ENCODE measurements at regions not wholly inside any gene's neighbourhood (a gene's known extent, or its start where the extent isn't known, plus 50 kb on each side); places are given as distances from the start of the nearest gene placed in this dataset.

GRCh38 chr12:130073721-130074120 lies 88.5 kb upstream of the FZD10 start:
- DNase-seq (ENCODE audit: low read depth in 2 of 2, low spot score in 1 of 2): no peak

GRCh38 chr12:130074661-130075406 lies 87.4 kb upstream of the FZD10 start:
- no peak for DNase-seq (ENCODE audit: low read depth in 2 of 2, low spot score in 1 of 2)

GRCh38 chr12:130075497-130076076 lies 86.7 kb upstream of the FZD10 start:
- no peak for DNase-seq (ENCODE audit: low read depth in 2 of 2, low spot score in 1 of 2)

- no peak for DNase-seq (ENCODE audit: low read depth in 2 of 2, low spot score in 1 of 2)
These were observed 86.1 kb upstream of the FZD10 start for GRCh38 chr12:130076126-130076525.

GRCh38 chr12:130076752-130077151 lies 85.5 kb upstream of the FZD10 start:
- DNase-seq (ENCODE audit: low read depth in 2 of 2, low spot score in 1 of 2): no peak

- DNase-seq (ENCODE audit: low read depth in 2 of 2, low spot score in 1 of 2): no peak
These were observed 83.4 kb upstream of the FZD10 start for GRCh38 chr12:130078852-130079251.

DNA sequence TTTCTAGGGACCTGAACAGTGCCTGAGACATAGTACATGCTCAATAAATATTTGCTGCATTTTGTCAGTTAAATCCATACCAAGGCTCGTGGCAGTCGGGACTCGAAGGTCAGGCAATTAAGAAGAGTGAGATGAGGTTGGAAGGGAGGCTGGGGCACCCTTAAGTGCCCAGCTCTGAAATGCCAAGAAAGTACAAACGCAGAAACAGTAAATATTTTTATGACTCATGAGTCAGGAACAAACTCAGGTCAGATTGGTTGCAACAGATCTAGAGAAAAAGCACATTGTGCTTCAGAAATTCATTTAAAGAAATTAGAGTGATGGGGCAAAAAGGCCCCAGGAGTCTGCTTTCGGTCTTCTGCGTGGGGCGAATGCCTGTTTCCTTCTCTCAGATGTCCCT lies 83.0 kb upstream of the FZD10 start:
- no peak for DNase-seq (ENCODE audit: low read depth in 2 of 2, low spot score in 1 of 2)

GRCh38 chr12:130080205-130080604 lies 82.1 kb upstream of the FZD10 start:
- no peak for DNase-seq (ENCODE audit: low read depth in 2 of 2, low spot score in 1 of 2)

DNA sequence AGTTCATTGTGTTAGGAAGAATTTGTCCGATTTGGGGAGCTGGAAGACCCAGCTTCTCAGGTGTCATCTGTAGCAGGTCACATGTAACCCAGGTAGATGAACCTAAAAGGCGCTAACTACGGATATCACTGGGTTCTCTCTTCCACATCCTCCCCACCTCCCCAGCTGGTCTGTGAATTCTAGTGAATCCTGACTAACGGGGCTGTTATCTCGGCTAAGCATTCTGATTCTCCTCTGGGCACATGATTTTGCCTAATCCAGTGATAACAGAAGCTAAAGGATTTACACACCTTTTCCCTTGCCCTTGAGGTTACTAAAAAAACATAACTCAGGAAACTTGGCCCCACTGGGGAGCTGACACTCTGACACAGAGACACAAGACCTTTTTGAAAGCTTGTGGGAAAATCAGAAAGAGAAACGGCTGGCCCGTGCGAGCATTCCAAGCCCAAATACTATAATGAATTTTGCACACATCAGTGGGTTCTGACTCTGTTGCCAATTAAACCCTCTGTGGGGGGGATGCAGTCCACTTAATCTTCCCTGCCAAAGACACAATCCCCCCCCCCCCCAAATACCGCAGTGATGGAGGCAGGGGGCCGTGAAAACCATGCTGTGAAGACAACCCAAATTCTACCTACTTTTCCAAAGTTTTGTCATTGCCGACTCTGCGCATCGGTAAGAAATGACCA lies 81.0 kb upstream of the FZD10 start:
- DNase-seq (ENCODE audit: low read depth in 2 of 2, low spot score in 1 of 2): no peak

GRCh38 chr12:130083002-130083401 lies 79.3 kb upstream of the FZD10 start:
- no peak for DNase-seq (ENCODE audit: low read depth in 2 of 2, low spot score in 1 of 2)

DNA sequence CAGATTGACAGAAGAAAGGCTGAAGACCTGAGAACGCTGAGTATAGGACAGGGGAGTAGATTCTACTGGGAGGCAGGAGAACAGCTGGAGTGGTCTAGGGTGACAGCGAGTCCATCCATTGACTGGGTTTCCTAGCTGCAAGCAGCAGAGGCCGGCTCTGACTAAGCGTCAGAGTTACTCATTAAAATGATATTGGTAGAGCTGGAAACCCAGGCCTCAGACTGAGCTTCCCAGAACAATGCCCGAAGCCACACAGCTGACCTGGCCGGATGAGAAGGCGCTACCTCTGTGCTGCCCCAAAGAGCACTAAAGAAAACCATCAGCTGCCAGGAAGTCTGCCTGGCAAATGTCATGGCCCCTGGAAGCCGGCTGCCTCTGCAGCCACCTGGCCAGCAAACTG lies 78.5 kb upstream of the FZD10 start:
- DNase-seq (ENCODE audit: low read depth in 2 of 2, low spot score in 1 of 2): no peak

GRCh38 chr12:130084359-130084758 lies 77.9 kb upstream of the FZD10 start:
- no peak for DNase-seq (ENCODE audit: low read depth in 2 of 2, low spot score in 1 of 2)

- no peak for DNase-seq (ENCODE audit: low read depth in 2 of 2, low spot score in 1 of 2)
These were observed 76.0 kb upstream of the FZD10 start for GRCh38 chr12:130086248-130086647.

DNA sequence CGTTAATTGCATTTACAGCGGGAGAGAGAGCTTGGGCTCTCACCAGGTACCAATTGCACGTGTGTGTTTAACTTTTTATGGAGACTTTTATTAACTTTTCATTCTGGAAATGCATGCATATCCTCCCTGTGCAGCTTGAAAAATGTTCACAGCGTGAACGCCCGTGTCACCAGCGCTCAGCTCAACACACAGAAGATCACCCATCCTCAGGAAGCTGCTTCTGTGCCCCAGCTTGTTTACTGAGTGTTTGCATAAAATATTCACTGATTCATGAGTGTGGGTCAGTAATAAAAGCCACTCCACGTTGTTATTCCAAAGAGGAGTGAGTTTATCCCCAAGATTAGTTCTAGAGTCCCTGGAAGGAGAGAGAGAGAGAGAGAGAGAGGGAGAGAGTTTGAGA lies 75.5 kb upstream of the FZD10 start:
- no peak for DNase-seq (ENCODE audit: low read depth in 2 of 2, low spot score in 1 of 2)

GRCh38 chr12:130087222-130087621 lies 75.0 kb upstream of the FZD10 start:
- no peak for DNase-seq (ENCODE audit: low read depth in 2 of 2, low spot score in 1 of 2)

DNA sequence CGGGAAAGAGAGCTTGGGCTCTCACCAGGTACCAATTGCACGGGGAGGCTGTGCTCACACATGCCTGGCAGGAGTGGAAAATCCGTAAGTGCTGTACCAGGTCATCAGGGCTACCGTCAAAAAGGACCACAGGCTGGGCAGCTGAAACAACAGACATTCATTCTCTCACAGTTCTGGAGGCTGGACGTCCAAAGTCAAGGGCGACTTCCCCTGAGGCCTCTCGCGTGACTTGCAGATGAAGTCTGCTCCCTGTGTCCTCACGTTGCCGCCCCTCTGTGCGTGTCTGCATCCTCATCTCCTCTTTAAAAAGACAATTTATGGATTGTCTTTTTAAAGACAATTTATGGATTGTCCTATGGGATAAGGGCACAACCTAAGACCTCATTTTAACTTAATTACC lies 73.8 kb upstream of the FZD10 start:
- DNase-seq (ENCODE audit: low read depth in 2 of 2, low spot score in 1 of 2): no peak

DNA sequence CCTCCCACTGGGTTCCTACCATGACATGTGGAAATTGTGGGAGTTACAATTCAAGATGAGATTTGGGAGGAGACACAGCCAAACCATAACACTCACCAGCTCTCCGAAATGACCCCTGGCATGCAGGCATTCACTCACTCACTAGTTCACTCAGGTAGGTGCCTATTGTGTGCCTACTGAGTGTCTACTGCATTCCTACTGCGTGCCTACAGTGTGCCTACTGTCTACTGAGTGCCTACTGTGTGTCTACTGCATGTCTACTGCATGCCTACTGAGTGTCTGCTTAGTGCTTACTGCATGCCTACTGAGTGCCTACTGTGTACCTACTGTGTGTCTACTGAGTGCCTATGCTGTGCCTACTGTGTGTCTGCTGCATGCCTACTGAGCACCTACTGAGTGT lies 71.7 kb upstream of the FZD10 start:
- DNase-seq (ENCODE audit: low read depth in 2 of 2, low spot score in 1 of 2): no peak

- DNase-seq (ENCODE audit: low read depth in 2 of 2, low spot score in 1 of 2): no peak
These were observed 68.9 kb upstream of the FZD10 start for GRCh38 chr12:130093380-130093779.

- no peak for DNase-seq (ENCODE audit: low read depth in 2 of 2, low spot score in 1 of 2)
These were observed 64.9 kb upstream of the FZD10 start for GRCh38 chr12:130097342-130097741.

GRCh38 chr12:130097798-130098255 lies 64.4 kb upstream of the FZD10 start:
- DNase-seq (ENCODE audit: low read depth in 2 of 2, low spot score in 1 of 2): no peak

DNA sequence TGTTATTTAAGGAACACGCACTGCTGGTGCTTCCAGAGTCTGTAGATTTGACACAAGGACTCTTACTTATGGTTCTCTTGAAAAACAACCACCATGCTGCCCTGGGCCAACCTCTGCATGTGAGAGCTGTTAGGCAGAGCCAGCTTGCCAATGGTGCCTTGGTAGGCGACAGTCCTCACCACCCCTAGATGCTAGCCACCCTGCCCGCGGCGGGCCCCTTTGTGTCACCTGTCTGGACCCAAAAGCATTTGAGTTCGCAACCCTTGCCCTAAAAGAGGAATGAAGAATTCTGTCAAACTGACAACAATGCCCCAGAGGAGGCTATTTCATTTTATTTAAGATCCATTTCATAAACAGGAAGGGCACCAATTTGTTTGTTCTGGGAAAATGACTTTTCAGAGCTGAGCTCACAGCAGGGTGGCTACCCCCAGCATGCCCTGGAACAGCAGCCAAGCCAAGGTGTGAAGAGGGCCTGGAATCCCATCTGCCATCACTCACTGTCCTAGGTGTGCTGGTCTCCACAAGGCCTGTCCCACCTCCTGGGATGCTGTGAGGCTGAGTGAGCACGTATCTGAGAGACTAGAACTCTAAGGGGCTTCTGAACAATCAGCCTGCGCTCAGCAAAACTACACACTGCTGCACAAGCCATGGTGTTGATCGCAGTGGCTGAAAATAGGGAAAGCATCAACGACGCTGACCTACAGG lies 63.8 kb upstream of the FZD10 start:
- DNase-seq (ENCODE audit: low read depth in 2 of 2, low spot score in 1 of 2): no peak

All from stimulated activated CD8-positive, alpha-beta memory T cell treated with anti-CD3 and anti-CD28 coated beads, Interleukin-4, amount 100 ng/mL, for 1 hour (primary cell).